G401.6 (cell line): ENCODE measurements at regions not wholly inside any gene's neighbourhood (a gene's known extent, or its start where the extent isn't known, plus 50 kb on each side); places are given as distances from the start of the nearest gene placed in this dataset.

Experiments used
- FAIRE-seq: peaks from 2 replicates; lab custom pipeline; 2012; peaks lifted over from hg19 to GRCh38; lab: Jason Lieb, UNC

- FAIRE-seq: no peak
These were observed 339.6 kb upstream of the SGCD start for GRCh38 chr5:155987265-155987810.

GRCh38 chr5:155989879-155990278 lies 337.1 kb upstream of the SGCD start:
- no peak for FAIRE-seq

GRCh38 chr5:155996123-155996522 lies 330.8 kb upstream of the SGCD start:
- FAIRE-seq: no peak

GRCh38 chr5:155998257-155998656 lies 328.7 kb upstream of the SGCD start:
- no peak for FAIRE-seq

DNA sequence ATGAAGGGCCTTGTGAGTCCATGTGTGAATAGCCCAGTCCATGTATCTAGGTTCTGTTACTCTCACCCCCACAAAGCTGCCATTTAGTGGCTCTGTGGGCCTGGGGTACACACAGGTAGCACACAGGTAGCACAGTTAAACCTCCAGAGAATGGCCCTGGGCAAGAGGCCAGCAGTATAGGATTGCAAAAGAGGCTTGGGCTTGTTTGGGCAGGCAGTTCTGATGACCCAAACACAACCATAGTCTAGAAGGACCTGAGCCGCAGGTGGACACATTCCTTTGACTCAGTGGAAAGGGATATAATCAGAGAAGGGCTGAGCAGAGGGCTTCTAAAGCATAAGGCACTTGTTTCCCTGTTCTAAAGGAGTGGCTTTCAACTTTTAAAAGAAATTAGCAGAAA lies 326.8 kb upstream of the SGCD start:
- no peak for FAIRE-seq

GRCh38 chr5:156004754-156005153 lies 322.2 kb upstream of the SGCD start:
- FAIRE-seq: no peak

- no peak for FAIRE-seq
These were observed 320.8 kb upstream of the SGCD start for GRCh38 chr5:156006026-156006647.

DNA sequence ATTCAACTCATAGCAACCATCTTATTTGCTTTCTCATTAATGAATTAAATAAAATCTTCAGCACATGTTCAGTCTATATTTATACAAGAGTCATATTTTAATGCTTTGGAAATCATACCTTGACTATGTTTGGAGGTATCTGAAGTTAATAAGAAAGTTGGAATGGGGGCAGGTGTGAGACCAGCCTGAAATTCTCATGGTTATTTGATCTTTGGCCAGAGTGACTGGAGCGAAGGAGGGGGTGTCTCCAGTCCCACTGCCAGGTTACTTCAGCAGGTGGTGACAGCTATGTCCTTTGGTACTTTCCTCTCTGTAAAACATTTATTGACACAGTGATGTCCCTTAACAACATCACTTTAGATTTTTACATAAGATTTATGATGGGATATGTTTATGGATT lies 318.1 kb upstream of the SGCD start:
- FAIRE-seq: no peak

DNA sequence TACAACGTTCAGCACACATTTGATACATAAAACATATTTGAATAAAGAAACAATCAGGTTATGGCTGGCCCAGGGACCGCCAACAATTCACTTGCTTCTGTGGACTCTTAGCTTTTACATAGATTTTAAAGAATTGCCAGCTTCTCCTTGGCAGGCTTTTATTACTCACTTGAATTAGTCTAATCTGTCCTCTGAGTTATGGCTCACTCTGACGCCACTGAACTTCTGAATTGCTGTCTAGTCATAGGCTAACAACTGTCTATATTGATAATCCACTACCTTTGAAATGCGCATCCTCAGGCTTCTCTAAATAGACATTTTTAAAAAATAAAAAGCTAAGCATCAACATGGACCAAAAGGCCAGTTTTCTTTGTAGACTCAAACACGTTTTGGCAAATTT lies 317.4 kb upstream of the SGCD start:
- FAIRE-seq: no peak

- FAIRE-seq: no peak
These were observed 311.8 kb upstream of the SGCD start for GRCh38 chr5:156015137-156015536.

DNA sequence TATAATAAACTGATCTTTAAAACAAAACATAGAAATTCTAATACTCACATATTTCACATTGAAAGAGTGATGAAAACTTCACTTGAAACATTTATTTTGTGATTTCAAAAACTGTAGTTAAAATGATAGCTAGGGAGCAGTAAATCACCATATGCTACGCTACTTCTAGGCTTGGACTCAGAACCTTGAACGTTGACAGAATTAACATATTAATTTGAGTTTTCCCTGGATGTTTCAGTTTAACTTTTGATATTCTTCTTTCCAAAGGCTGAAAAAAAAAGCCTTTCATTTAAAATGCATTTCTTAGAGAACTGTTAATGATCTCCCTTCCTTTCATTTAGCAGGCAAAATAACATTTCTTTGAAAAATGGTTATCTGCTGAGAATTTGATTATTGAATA lies 307.8 kb upstream of the SGCD start:
- no peak for FAIRE-seq

GRCh38 chr5:156019571-156020180 lies 307.3 kb upstream of the SGCD start:
- no peak for FAIRE-seq

DNA sequence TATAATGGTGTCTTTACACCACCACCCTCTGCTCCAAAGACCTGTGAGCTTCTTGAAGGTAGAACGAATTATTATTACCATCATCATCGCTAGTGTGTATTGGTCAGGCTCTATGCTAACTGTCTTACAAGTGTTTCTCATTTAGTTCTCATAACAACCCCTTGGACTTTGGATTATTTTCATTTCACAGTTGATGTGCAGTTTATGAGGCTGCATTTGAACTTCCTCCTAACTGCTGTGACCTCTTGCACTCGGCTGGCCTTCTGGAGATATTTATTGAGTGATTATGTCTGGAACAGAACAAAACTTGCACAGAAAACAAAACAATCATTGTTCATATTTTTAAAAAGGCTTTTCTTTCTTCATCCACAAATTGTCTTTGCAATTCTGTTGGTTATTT lies 306.3 kb upstream of the SGCD start:
- FAIRE-seq: no peak

DNA sequence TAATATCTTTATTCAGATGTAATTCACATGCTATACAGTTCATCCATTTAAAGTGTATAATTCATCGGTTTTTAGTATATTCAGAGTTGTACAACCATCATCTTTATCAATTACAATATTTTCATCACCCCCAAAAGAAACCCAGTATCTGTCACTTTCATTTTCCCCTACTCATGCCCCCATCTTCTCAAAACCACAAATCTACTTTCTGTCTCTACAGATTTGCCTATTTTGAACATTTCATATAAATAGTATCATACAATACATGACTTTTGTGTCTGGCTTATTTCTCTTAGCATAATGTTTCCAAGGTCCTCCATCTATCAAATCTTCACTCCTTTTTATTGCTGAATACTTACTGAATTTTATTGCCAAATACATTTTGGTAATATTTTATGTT lies 305.1 kb upstream of the SGCD start:
- FAIRE-seq: no peak

- FAIRE-seq: no peak
These were observed 301.3 kb upstream of the SGCD start for GRCh38 chr5:156025656-156026055.

- no peak for FAIRE-seq
These were observed 295.8 kb upstream of the SGCD start for GRCh38 chr5:156031181-156031580.

DNA sequence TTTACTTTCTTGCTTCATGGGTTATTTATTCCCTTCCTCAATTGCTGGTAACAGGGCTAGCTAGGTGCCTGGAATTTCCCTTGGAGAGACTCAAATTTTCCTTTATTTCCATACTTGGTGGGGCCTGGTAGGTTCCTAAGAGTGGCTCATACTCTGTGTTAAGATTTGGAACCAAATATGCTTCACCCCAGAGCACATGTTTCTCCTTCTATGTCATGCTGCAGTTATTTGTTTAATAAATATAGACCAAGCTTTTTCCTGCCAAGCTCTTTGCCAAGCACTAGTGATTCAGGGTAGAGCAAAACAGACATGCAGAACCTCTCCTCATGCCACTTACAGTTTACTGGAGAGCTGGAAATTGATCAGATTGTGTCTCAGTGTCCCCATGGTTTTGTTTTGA lies 290.3 kb upstream of the SGCD start:
- FAIRE-seq: no peak

DNA sequence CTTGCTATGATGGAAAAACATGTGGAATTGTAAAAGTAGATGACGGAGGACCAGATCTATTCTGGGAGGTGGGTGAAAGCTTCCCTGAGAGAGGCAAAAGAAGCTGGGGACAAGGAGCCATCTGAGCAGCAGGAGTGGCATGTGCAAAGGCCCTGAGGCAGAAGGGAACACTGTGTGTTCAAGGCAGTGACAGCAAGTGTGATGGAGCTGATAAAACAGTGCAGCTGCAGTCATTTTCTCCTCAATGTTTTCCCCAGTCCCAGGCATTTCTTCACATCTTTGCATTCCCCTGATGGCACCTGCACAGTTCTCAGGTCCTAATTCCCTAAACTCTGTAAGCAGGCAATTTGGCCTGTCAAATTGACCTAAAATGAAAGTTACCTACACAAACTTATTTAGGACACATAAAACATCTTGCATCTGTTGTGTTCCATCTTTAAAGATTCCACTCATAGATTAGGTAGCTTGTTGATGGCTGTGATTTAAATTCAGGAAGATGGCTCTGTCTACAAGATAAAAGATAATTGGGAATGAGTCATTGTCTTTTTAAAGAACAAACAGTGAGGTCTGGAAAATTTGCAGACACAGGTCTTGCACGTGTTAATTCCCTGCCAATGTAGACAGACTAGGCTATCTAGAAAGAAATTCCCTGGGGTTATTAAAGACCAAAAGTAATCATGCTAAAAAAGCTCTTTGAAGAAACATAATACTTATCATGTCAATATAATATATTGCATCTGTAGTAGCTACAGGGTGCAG lies 289.6 kb upstream of the SGCD start:
- FAIRE-seq: no peak

- no peak for FAIRE-seq
These were observed 284.2 kb upstream of the SGCD start for GRCh38 chr5:156042726-156043125.

DNA sequence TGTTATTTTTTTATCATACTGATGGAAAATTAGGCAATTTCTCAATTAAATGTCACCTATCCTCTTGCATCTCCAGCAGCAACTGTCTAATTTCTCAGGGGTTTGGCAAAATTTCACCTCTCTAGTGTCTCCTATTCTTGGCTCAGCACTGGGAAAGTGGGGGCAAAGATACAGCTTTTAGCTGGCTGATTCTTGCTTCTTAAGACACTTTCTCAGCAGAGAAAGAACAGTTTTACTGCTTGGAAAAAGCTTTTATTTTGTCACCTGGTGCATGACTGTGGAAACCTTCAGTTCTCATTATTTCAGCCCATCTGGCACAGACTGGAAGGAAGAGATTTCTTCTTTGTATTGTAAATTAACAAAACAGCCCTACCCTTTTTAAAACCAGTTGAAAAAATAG lies 283.6 kb upstream of the SGCD start:
- FAIRE-seq: no peak

GRCh38 chr5:156051972-156052371 lies 275.0 kb upstream of the SGCD start:
- FAIRE-seq: no peak

GRCh38 chr5:156052656-156053055 lies 274.3 kb upstream of the SGCD start:
- FAIRE-seq: no peak

DNA sequence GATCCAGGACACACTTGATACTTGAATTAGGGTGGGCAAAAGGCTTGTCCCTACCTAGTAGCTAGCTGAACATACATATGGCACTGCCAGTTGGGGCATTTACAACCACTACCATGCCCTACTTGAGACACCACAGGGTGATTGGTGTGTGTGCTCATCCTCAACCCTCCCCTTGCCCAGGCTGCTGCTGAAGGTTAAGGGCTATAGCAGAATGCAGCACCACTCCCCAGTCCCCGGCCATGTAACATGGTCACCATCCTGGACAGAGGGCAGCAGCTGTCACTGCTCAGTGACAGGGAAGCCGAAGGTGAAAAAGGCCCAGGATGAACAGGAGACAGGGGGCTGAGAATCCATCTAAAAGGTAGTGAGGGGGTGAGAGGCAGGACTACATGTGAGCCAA lies 273.9 kb upstream of the SGCD start:
- FAIRE-seq: no peak

GRCh38 chr5:156076912-156077311 lies 250.1 kb upstream of the SGCD start:
- no peak for FAIRE-seq
